Choroid plexus epithelial cell (primary cell): ENCODE measurements at regions not wholly inside any gene's neighbourhood (a gene's known extent, or its start where the extent isn't known, plus 50 kb on each side); places are given as distances from the start of the nearest gene placed in this dataset.
"Not testable (repeated sequence)": the region's sequence is repeated elsewhere in the genome, so short reads cannot be mapped to it uniquely, and the experiment has no call there.

Experiments
- DNase-seq: peaks from one replicate; pipeline ENCODE4 v3.0.0-alpha.2; 2010; ENCODE audit warnings: low read depth
- H3K4me3 ChIP-seq: 2 replicates; pipeline ENCODE4 v1.5.1; 2011; ENCODE audit warnings: low read depth, mild to moderate bottlenecking, control low read depth, low read length, moderate library complexity
- CTCF ChIP-seq: conservative IDR thresholded peaks from 2 replicates; pipeline ENCODE4 v1.5.1; 2011; ENCODE audit warnings: low read depth, mild to moderate bottlenecking, control low read depth, inconsistent platforms, low read length, moderate library complexity

- TF ChIP-seq CTCF, result no peak
- no peak for DNase-seq
- no peak overlapping the region for H3K4me3 ChIP-seq
Observed at GRCh38 chr10:101280511-101280910, 51.2 kb upstream of the LBX1 start.

GRCh38 chr10:101280921-101281320, 51.7 kb upstream of the LBX1 start:
- DNase-seq, H3K4me3 ChIP-seq: not testable (repeated sequence)

- no peak for TF ChIP-seq CTCF
- H3K4me3 ChIP-seq, result no peak overlapping the region
- no peak for DNase-seq
Observed at GRCh38 chr10:101282947-101283346, 53.7 kb upstream of the LBX1 start.

GRCh38 chr10:101283762-101284100, 54.5 kb upstream of the LBX1 start:
- no peak overlapping the region for H3K4me3 ChIP-seq
- no peak for TF ChIP-seq CTCF
- DNase-seq, result no peak

GRCh38 chr10:101284101-101284743, 55.0 kb upstream of the LBX1 start:
- TF ChIP-seq CTCF, result no peak
- no peak for DNase-seq
- no peak overlapping the region for H3K4me3 ChIP-seq

- no peak for DNase-seq
- no peak overlapping the region for H3K4me3 ChIP-seq
- no peak for TF ChIP-seq CTCF
Observed at GRCh38 chr10:101284744-101285463, 55.6 kb upstream of the LBX1 start.

- no peak overlapping the region for H3K4me3 ChIP-seq
- no peak for TF ChIP-seq CTCF
- DNase-seq, result no peak
Observed at GRCh38 chr10:101285519-101286070, 56.3 kb upstream of the LBX1 start.
